ENCODE measurements at regions not wholly inside any gene's neighbourhood (a gene's known extent, or its start where the extent isn't known, plus 50 kb on each side); places are given as distances from the start of the nearest gene placed in this dataset.

- TF ChIP-seq CTCF (IDR thresholded peaks at IDR 0.05): no peak
- no peak for TF ChIP-seq POLR2A (IDR thresholded peaks at IDR 0.05)
Measured at GRCh38 chr7:118082506-118082905, 101.5 kb upstream of the LSM8 start.
